SK-N-SH treated with all-trans-retinoic acid at 6 μM for 48 hours (cell line): ENCODE measurements at regions not wholly inside any gene's neighbourhood (a gene's known extent, or its start where the extent isn't known, plus 50 kb on each side); places are given as distances from the start of the nearest gene placed in this dataset.

Experiments used
- BACH2 ChIP-seq: fragments of 250-450 bp; sonication (Bioruptor Pico); IDR thresholded peaks from 2 replicates; pipeline ENCODE4 v1.9.0; 2021; ENCODE audit warnings: mild to moderate bottlenecking, borderline replicate concordance
- PATZ1 ChIP-seq: fragments of 250-450 bp; sonication (Bioruptor Pico); IDR thresholded peaks from 2 replicates; pipeline ENCODE4 v1.8.0; 2020; ENCODE audit warnings: mild to moderate bottlenecking, moderate library complexity, borderline replicate concordance

- TF ChIP-seq PATZ1 (no peak), BACH2 (no peak)
Measured at GRCh38 chr11:98862169-98862568, 158.6 kb upstream of the CNTN5 start.
